DND-41 (cell line): ENCODE measurements at regions not wholly inside any gene's neighbourhood (a gene's known extent, or its start where the extent isn't known, plus 50 kb on each side); places are given as distances from the start of the nearest gene placed in this dataset.

Source experiments
- CTCF ChIP-seq: IDR thresholded peaks from 2 replicates; pipeline ENCODE4 v1.5.1; 2012; ENCODE audit warnings: borderline replicate concordance, low read length, moderate library complexity, mild to moderate bottlenecking; ENCODE audit not compliant: poor library complexity, severe bottlenecking; ENCODE audit errors: extremely low read depth
- EZH2 ChIP-seq: IDR thresholded peaks from 3 replicates; pipeline ENCODE4 v1.6.1; 2012; ENCODE audit warnings: borderline replicate concordance, low read depth, mild to moderate bottlenecking, moderate library complexity, low read length, inconsistent platforms; ENCODE audit not compliant: severe bottlenecking

DNA sequence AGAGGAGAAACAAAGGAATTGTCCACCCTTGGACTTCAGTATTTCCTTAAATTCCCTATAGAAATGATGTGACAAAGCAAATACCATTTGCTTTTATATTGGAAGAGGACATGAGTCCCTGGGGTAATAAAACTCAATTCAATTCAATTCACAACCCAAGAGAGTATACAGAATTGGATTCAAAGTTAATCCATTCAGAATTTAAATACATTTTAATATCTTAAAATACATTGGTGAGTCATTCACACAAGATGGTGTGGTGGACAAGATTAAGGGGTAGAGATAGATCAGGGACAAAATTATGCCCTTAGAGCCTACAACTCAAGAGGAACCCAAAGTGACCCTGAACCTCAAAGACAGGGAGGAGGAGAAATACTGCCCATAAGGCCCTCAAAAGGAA lies 495.0 kb upstream of the TMPO start:
- TF ChIP-seq EZH2 (no peak), CTCF (no peak)
